H1 (cell line): ENCODE measurements at regions not wholly inside any gene's neighbourhood (a gene's known extent, or its start where the extent isn't known, plus 50 kb on each side); places are given as distances from the start of the nearest gene placed in this dataset.
A peak's percentile ranks its signal among the peaks of the same experiment; 100 is the strongest.

Source experiments
- CTCF ChIA-PET: fragments of 300-600 bp; sonication (Branson Sonifier 250); formaldehyde crosslinking; loops from one replicate; lab custom pipeline; 2021; ENCODE audit not compliant: partially characterized antibody; lab: Charles Lee
- POLR2A ChIA-PET: fragments of 300-600 bp; sonication (Branson Sonifier 250); formaldehyde crosslinking; loops from one replicate; lab custom pipeline; 2021; ENCODE audit warnings: inconsistent platforms; ENCODE audit not compliant: partially characterized antibody; lab: Charles Lee
- DNase-seq, 2 experiments: peaks; one replicate each; pipeline versions ENCODE4 v3.0.0 to v3.0.0-alpha.2; 2010 to 2022; ENCODE audit warnings: low spot score in 2 of 2, low read depth in 1 of 2, mixed read lengths in 1 of 2
- FAIRE-seq: peaks from 2 replicates; lab custom pipeline; 2011; peaks lifted over from hg19 to GRCh38; lab: Jason Lieb, UNC
- H2AFZ ChIP-seq: 2 replicates; pipeline ENCODE4 v1.8.1; 2012; ENCODE audit warnings: low read length, inconsistent platforms
- H2AK5ac ChIP-seq: 2 replicates; pipeline ENCODE4 v1.6.1; 2013; ENCODE audit warnings: low read depth, low read length
- H2BK120ac ChIP-seq: replicated peaks from 2 replicates; pipeline ENCODE3; 2013; ENCODE audit warnings: low read depth, low read length, inconsistent platforms
- H2BK12ac ChIP-seq: 2 replicates; pipeline ENCODE4 v1.6.1; 2013; ENCODE audit warnings: low read depth, low read length
- H2BK15ac ChIP-seq: 2 replicates; pipeline ENCODE4 v1.6.1; 2013; ENCODE audit warnings: low read length
- H2BK20ac ChIP-seq: 2 replicates; pipeline ENCODE4 v1.6.1; 2013; ENCODE audit warnings: low read length
- H2BK5ac ChIP-seq: 2 replicates; pipeline ENCODE4 v1.6.1; 2013; ENCODE audit warnings: low read depth, low read length
- H3K14ac ChIP-seq: 2 replicates; pipeline ENCODE4 v1.6.1; 2013; ENCODE audit warnings: inconsistent platforms; ENCODE audit not compliant: insufficient read length
- H3K18ac ChIP-seq: 2 replicates; pipeline ENCODE4 v1.6.1; 2013; ENCODE audit warnings: low read length; ENCODE audit errors: extremely low read depth
- H3K23ac ChIP-seq: 2 replicates; pipeline ENCODE4 v1.6.1; 2013; ENCODE audit warnings: inconsistent platforms; ENCODE audit not compliant: insufficient read length
- H3K23me2 ChIP-seq: 2 replicates; pipeline ENCODE4 v1.6.1; 2013; ENCODE audit warnings: low read depth, low read length
- H3K27ac ChIP-seq: 2 replicates; pipeline ENCODE4 v1.6.1; 2011; ENCODE audit warnings: low read depth, low read length, inconsistent platforms
- H3K27me3 ChIP-seq, 4 experiments: replicated peaks in 1 of 4; 1 replicate in 1 of 4; 2 replicates in 3 of 4; pipeline versions ENCODE4 v1.6.1 to v1.8.1; 2011 to 2013; ENCODE audit warnings: low read length in 3 of 4, mild to moderate bottlenecking in 3 of 4, inconsistent platforms in 2 of 4, mixed read lengths in 2 of 4, moderate library complexity in 1 of 4; ENCODE audit not compliant: control insufficient read depth in 3 of 4, insufficient read depth in 3 of 4; ENCODE audit errors: extremely low read depth in 1 of 4
- H3K36me3 ChIP-seq, 4 experiments: 2 replicates each; pipeline versions ENCODE4 v1.6.1 to v1.8.1; 2011 to 2013; ENCODE audit warnings: mild to moderate bottlenecking in 4 of 4, low read length in 3 of 4, moderate library complexity in 2 of 4, control low read depth in 1 of 4, inconsistent platforms in 1 of 4; ENCODE audit not compliant: insufficient read depth in 4 of 4, control insufficient read depth in 2 of 4
- H3K4ac ChIP-seq: replicated peaks from 2 replicates; pipeline ENCODE3; 2013; ENCODE audit warnings: low read length, low read depth, mixed read lengths, inconsistent platforms; ENCODE audit not compliant: insufficient read length
- H3K4me1 ChIP-seq, 4 experiments: replicated peaks in 1 of 4; 1 replicate in 1 of 4; 2 replicates in 3 of 4; pipeline versions ENCODE4 v1.6.1 to v1.8.1; 2011 to 2013; ENCODE audit warnings: low read length in 3 of 4, inconsistent platforms in 2 of 4, mixed read lengths in 1 of 4; ENCODE audit not compliant: insufficient read depth in 4 of 4, control insufficient read depth in 3 of 4
- H3K4me2 ChIP-seq, 2 experiments: 2 replicates each; pipeline versions ENCODE4 v1.6.1 to v1.8.1; 2011 to 2013; ENCODE audit warnings: low read depth in 2 of 2, low read length in 2 of 2, control low read depth in 1 of 2, inconsistent platforms in 1 of 2, mild to moderate bottlenecking in 1 of 2; ENCODE audit not compliant: insufficient read depth in 1 of 2
- H3K4me3 ChIP-seq, 4 experiments: fragments of 200-600, 300-600 bp in 1 of 4; sonication (generic), shearing (Covaris generic), sonication (Bioruptor Twin) in 1 of 4; 2 replicates each; pipeline versions ENCODE4 v1.5.1 to v1.8.1; 2011 to 2016; ENCODE audit warnings: low read length in 4 of 4, low read depth in 3 of 4, control low read depth in 2 of 4, inconsistent platforms in 2 of 4, mild to moderate bottlenecking in 2 of 4, mixed read lengths in 1 of 4, moderate library complexity in 1 of 4; ENCODE audit not compliant: insufficient read depth in 2 of 4; ENCODE audit errors: extremely low read depth in 1 of 4
- H3K56ac ChIP-seq: replicated peaks from 2 replicates; pipeline ENCODE3; 2013; ENCODE audit warnings: low read depth, mild to moderate bottlenecking, mixed read lengths, low read length, inconsistent platforms; ENCODE audit not compliant: insufficient read length
- H3K79me1 ChIP-seq: 2 replicates; pipeline ENCODE4 v1.6.1; 2013; ENCODE audit warnings: low read depth, low read length, control low read depth
- H3K79me2 ChIP-seq, 2 experiments: 2 replicates each; pipeline versions ENCODE4 v1.6.1 to v1.8.1; 2012 to 2013; ENCODE audit warnings: low read length in 2 of 2, mild to moderate bottlenecking in 2 of 2, inconsistent platforms in 1 of 2; ENCODE audit not compliant: insufficient read depth in 2 of 2, control insufficient read depth in 1 of 2
- H3K9ac ChIP-seq, 4 experiments: replicated peaks in 1 of 4; 1 replicate in 1 of 4; 2 replicates in 3 of 4; pipeline versions ENCODE4 v1.6.1 to v1.8.1; 2011 to 2013; ENCODE audit warnings: low read depth in 3 of 4, low read length in 3 of 4, control low read depth in 2 of 4, mild to moderate bottlenecking in 2 of 4, moderate library complexity in 2 of 4, inconsistent platforms in 1 of 4; ENCODE audit errors: extremely low read depth in 1 of 4
- H3K9me3 ChIP-seq, 2 experiments: 2 replicates each; pipeline versions ENCODE4 v1.6.1 to v1.8.1; 2012 to 2013; ENCODE audit warnings: mild to moderate bottlenecking in 2 of 2, moderate library complexity in 2 of 2, control low read depth in 1 of 2, inconsistent platforms in 1 of 2, low read depth in 1 of 2, low read length in 1 of 2, mixed read lengths in 1 of 2; ENCODE audit not compliant: insufficient read depth in 2 of 2
- H4K20me1 ChIP-seq, 2 experiments: replicated peaks in 1 of 2; 2 replicates each; pipeline versions ENCODE3 to v1.8.1; 2011 to 2013; ENCODE audit warnings: inconsistent platforms in 2 of 2, low read length in 2 of 2, mild to moderate bottlenecking in 1 of 2; ENCODE audit not compliant: insufficient read depth in 2 of 2, control insufficient read depth in 1 of 2
- H4K5ac ChIP-seq: 2 replicates; pipeline ENCODE4 v1.6.1; 2013; ENCODE audit warnings: low read length, low read depth, mixed read lengths, inconsistent platforms; ENCODE audit not compliant: insufficient read length
- H4K8ac ChIP-seq: 2 replicates; pipeline ENCODE4 v1.8.0; 2013; ENCODE audit warnings: mild to moderate bottlenecking, moderate library complexity, low read length, inconsistent platforms; ENCODE audit not compliant: insufficient read depth; ENCODE audit errors: extremely low read depth
- H4K91ac ChIP-seq: replicated peaks from 2 replicates; pipeline ENCODE3; 2013; ENCODE audit warnings: low read length, mixed read lengths, inconsistent platforms; ENCODE audit not compliant: insufficient read length
- BACH1 ChIP-seq: IDR thresholded peaks from 2 replicates; pipeline ENCODE4 v1.6.1; 2012; ENCODE audit warnings: low read length, improper control_type of control experiment
- CBX5 ChIP-seq: fragments of 300-800, 300-1000 bp; sonication (generic); IDR thresholded peaks from 2 replicates; pipeline ENCODE4 v1.7.1; 2016; ENCODE audit warnings: antibody characterized with exemption, low read length, low read depth
- CTBP2 ChIP-seq: IDR thresholded peaks from 2 replicates; pipeline ENCODE4 v1.7.0; 2011; ENCODE audit warnings: borderline replicate concordance, mild to moderate bottlenecking, moderate library complexity, mixed read lengths, low read length; ENCODE audit not compliant: insufficient read depth, insufficient read length
- JUN ChIP-seq: IDR thresholded peaks from 2 replicates; pipeline ENCODE4 v1.6.1; 2011; ENCODE audit warnings: low read depth, mild to moderate bottlenecking, improper control_type of control experiment, low read length
- MAFK ChIP-seq: IDR thresholded peaks from 2 replicates; pipeline ENCODE4 v1.6.1; 2012; ENCODE audit warnings: low read depth, mild to moderate bottlenecking, improper control_type of control experiment, low read length
- TBP ChIP-seq: IDR thresholded peaks from 2 replicates; pipeline ENCODE4 v1.6.1; 2011; ENCODE audit warnings: low read depth, low read length, improper control_type of control experiment
- YY1 ChIP-seq: IDR thresholded peaks from 2 replicates; pipeline ENCODE4 v1.6.1; 2011; ENCODE audit warnings: low read depth, mild to moderate bottlenecking, low read length
- WGBS, 2 experiments: shearing (Covaris generic) in 1 of 2; methylation state at CpG; one replicate each; pipeline versions ENCODE4 v1.1.6 to v1.1.7; 2013 to 2015; ENCODE audit warnings: low lambda C conversion rate in 2 of 2, mixed read lengths in 2 of 2, inconsistent platforms in 1 of 2, low coverage in 1 of 2, missing lambda C conversion rate in 1 of 2; ENCODE audit not compliant: insufficient replicate concordance in 2 of 2, insufficient coverage in 1 of 2, insufficient read length in 1 of 2; ENCODE audit errors: extremely low coverage in 1 of 2, missing lambda C conversion rate in 1 of 2; 5-methylcytosine and 5-hydroxymethylcytosine counted together
- TF ChIP-seq, protein P1 (sequence below): IDR thresholded peaks from 2 replicates; pipeline ENCODE4 v1.6.1; 2012; ENCODE audit warnings: inconsistent platforms

DNA sequence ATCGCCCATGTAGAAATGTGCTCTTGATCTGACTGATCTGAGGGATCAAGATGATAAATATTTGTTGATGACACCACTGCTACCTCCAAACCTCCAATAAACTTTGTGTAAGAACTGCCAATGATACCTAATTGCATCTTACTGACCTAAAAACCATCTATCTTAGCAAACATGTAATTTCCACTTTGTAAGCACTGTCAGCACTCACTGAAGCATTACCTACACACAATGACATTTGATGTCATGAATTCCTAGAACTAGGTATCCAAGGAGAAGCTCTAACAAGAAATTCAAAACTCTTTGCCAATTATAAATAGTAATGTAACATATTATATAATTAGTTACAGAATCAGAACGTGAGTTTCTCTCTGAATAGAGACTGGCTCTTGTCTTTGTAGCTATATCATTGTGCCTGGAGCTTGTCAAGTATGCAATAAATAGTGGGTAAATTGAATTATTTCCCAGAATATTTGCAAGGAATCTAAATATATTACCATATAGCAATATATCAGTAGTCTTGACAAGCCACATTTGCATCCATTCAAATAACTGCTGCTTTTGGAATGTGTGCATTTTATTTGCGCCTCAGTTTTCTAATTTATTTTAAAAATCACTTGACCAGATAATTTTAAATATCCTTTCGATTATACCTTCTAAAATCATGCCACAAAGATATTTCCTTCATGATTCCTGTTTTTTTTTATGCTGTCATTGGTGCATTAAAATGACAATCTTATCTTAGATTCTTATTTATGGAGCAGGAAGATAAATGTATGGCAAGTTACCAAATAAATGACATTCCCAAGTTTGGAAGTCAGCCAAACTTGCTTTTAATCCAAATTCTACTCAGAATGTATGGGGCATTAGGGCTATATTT lies 232.3 kb upstream of the NEIL3 start:
- Histone ChIP-seq H3K23me2 (no peaks in the 10 kb centered on the region), H3K79me2 (no peaks in the 10 kb centered on the region), H4K91ac (no peak overlapping the region), H2AFZ (no peak overlapping the region), H3K27ac (no peak overlapping the region), H2BK5ac (no peak overlapping the region), H3K79me1 (no peaks in the 10 kb centered on the region), H3K36me3 (no peaks in the 10 kb centered on the region), H2AK5ac (no peak overlapping the region), H2BK12ac (no peak overlapping the region), H3K9ac (no peak overlapping the region), H3K27me3 (no peaks in the 10 kb centered on the region), H2BK20ac (no peak overlapping the region), H2BK15ac (no peak overlapping the region), H3K4me2 (no peak overlapping the region), H4K8ac (no peak overlapping the region), H2BK120ac (no peak overlapping the region), H3K4me3 (no peak overlapping the region), H3K23ac (no peak overlapping the region), H3K18ac (no peak overlapping the region), H3K4ac (peak overlapping the region; percentile 38), H4K5ac (no peak overlapping the region), H3K4me1 (no peaks in the 10 kb centered on the region), H3K14ac (no peak overlapping the region), H3K9me3 (no peaks in the 10 kb centered on the region), H4K20me1 (no peaks in the 10 kb centered on the region), H3K56ac (no peak overlapping the region)
- CTCF ChIA-PET = interaction anchor here (1.6 kb wide), 1 partner anchor 30 kb away, joined by 5 read pairs; no protein-coding TSS in a partner anchor
- no peak for TF ChIP-seq BACH1
- TF ChIP-seq YY1 = no peak
- TF ChIP-seq CBX5 = no peak
- no peak for TF ChIP-seq MAFK
- no peak for TF ChIP-seq CTBP2
- no peak for TF ChIP-seq TBP
- TF ChIP-seq, protein P1, sequence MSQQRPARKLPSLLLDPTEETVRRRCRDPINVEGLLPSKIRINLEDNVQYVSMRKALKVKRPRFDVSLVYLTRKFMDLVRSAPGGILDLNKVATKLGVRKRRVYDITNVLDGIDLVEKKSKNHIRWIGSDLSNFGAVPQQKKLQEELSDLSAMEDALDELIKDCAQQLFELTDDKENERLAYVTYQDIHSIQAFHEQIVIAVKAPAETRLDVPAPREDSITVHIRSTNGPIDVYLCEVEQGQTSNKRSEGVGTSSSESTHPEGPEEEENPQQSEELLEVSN = no peak
- TF ChIP-seq JUN = no peak
- POLR2A ChIA-PET = no interaction called here
- WGBS, 2 experiments = 91 to 100% methylated on average over 1 to 4 of the region's 4 CpGs
- no peak for FAIRE-seq
- no peak for DNase-seq
